ENCODE measurements at regions not wholly inside any gene's neighbourhood (a gene's known extent, or its start where the extent isn't known, plus 50 kb on each side); places are given as distances from the start of the nearest gene placed in this dataset.

- peaks cover 18% of the 10 kb centered on the region for H3K9me3 Mint-ChIP-seq
- no peaks in the 10 kb centered on the region for H3K27me3 Mint-ChIP-seq (ENCODE audit: insufficient read depth)
- H3K36me3 Mint-ChIP-seq (ENCODE audit: low read depth): no peaks in the 10 kb centered on the region
- H3K27ac Mint-ChIP-seq: no peak overlapping the region
- H3K4me1 Mint-ChIP-seq (ENCODE audit: low read depth): no peaks in the 10 kb centered on the region
- DNase-seq: no peak
- TF ChIP-seq, protein P1, sequence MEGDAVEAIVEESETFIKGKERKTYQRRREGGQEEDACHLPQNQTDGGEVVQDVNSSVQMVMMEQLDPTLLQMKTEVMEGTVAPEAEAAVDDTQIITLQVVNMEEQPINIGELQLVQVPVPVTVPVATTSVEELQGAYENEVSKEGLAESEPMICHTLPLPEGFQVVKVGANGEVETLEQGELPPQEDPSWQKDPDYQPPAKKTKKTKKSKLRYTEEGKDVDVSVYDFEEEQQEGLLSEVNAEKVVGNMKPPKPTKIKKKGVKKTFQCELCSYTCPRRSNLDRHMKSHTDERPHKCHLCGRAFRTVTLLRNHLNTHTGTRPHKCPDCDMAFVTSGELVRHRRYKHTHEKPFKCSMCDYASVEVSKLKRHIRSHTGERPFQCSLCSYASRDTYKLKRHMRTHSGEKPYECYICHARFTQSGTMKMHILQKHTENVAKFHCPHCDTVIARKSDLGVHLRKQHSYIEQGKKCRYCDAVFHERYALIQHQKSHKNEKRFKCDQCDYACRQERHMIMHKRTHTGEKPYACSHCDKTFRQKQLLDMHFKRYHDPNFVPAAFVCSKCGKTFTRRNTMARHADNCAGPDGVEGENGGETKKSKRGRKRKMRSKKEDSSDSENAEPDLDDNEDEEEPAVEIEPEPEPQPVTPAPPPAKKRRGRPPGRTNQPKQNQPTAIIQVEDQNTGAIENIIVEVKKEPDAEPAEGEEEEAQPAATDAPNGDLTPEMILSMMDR (IDR thresholded peaks at IDR 0.05): no peak
- H3K4me3 Mint-ChIP-seq: no peak overlapping the region
Measured at GRCh38 chr2:167626961-167627360, 620.4 kb downstream of the STK39 start.

GRCh38 chr2:167626301-167626700 lies 621.1 kb downstream of the STK39 start:
- Mint-ChIP-seq H3K27me3 (ENCODE audit: insufficient read depth) (no peaks in the 10 kb centered on the region), H3K27ac (no peak overlapping the region), H3K4me1 (ENCODE audit: low read depth) (no peaks in the 10 kb centered on the region), H3K4me3 (no peak overlapping the region), H3K36me3 (ENCODE audit: low read depth) (no peaks in the 10 kb centered on the region), H3K9me3 (peaks cover 21% of the 10 kb centered on the region)
- DNase-seq: no peak
- TF ChIP-seq, protein P1 (IDR thresholded peaks at IDR 0.05): no peak

GRCh38 chr2:167616997-167617396 lies 630.4 kb downstream of the STK39 start:
- Mint-ChIP-seq H3K36me3 (ENCODE audit: low read depth) (no peaks in the 10 kb centered on the region), H3K9me3 (peaks cover 20% of the 10 kb centered on the region), H3K4me3 (no peak overlapping the region), H3K4me1 (ENCODE audit: low read depth) (no peaks in the 10 kb centered on the region), H3K27ac (no peak overlapping the region), H3K27me3 (ENCODE audit: insufficient read depth) (no peaks in the 10 kb centered on the region)
- TF ChIP-seq, protein P1 (IDR thresholded peaks at IDR 0.05): no peak
- no peak for DNase-seq

DNA sequence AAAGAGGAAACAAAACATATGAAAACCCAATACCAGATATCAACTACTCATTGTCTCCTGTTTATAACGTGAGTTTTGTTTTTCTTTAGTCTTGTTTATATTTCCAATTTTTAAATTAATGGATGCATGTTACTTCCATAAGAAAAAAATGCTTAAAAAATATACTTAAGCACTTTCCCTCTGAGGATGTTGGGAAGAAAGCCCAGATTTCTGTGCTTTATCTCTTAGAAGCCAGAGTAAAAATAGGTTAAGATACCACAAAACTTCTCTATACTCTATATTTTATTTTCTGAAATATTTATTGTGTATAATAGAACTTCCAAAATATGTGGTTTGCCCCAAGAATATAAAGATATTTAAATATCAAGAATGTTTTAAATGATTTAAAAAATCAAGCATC lies 633.9 kb downstream of the STK39 start:
- no peak overlapping the region for H3K27ac Mint-ChIP-seq
- peaks cover 17% of the 10 kb centered on the region for H3K9me3 Mint-ChIP-seq
- DNase-seq: no peak
- no peaks in the 10 kb centered on the region for H3K36me3 Mint-ChIP-seq (ENCODE audit: low read depth)
- H3K27me3 Mint-ChIP-seq (ENCODE audit: insufficient read depth): no peaks in the 10 kb centered on the region
- no peak overlapping the region for H3K4me3 Mint-ChIP-seq
- TF ChIP-seq, protein P1 (IDR thresholded peaks at IDR 0.05): no peak
- no peaks in the 10 kb centered on the region for H3K4me1 Mint-ChIP-seq (ENCODE audit: low read depth)

GRCh38 chr2:167608487-167608886 lies 638.9 kb downstream of the STK39 start:
- no peak for DNase-seq
- Mint-ChIP-seq H3K4me1 (ENCODE audit: low read depth) (no peaks in the 10 kb centered on the region), H3K36me3 (ENCODE audit: low read depth) (no peaks in the 10 kb centered on the region), H3K27ac (no peak overlapping the region), H3K4me3 (no peak overlapping the region), H3K27me3 (ENCODE audit: insufficient read depth) (no peaks in the 10 kb centered on the region), H3K9me3 (peaks cover 33% of the 10 kb centered on the region)
- TF ChIP-seq, protein P1 (IDR thresholded peaks at IDR 0.05): no peak

DNA sequence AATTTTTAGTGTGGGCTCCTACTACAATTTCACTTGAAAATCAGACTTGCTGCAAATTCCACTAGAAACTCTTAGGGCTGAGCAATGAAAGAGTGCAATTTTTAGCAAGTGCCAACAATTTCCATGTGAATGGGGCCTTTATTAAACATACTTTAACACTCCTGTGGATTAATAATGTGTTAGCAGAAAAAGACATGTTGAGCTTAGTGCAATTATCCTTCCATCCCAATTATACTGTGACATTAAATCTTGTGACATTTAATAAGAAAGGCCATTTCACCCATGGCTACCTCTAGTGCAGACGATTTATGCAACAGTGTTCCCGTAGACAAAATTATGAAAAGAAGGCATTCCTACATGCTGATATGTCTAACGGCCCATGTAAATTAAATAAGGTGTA lies 639.7 kb downstream of the STK39 start:
- Mint-ChIP-seq H3K36me3 (ENCODE audit: low read depth) (no peaks in the 10 kb centered on the region), H3K4me1 (ENCODE audit: low read depth) (no peaks in the 10 kb centered on the region), H3K9me3 (peaks cover 37% of the 10 kb centered on the region), H3K27me3 (ENCODE audit: insufficient read depth) (no peaks in the 10 kb centered on the region), H3K27ac (no peak overlapping the region), H3K4me3 (no peak overlapping the region)
- no peak for DNase-seq
- TF ChIP-seq, protein P1 (IDR thresholded peaks at IDR 0.05): no peak

All from HFFc6 (cell line).